GM19023 (cell line): ENCODE measurements at regions not wholly inside any gene's neighbourhood (a gene's known extent, or its start where the extent isn't known, plus 50 kb on each side); places are given as distances from the start of the nearest gene placed in this dataset.

ENCODE experiments used
- ATAC-seq: cut with Tn5 transposase; IDR thresholded peaks from one replicate; pipeline ENCODE4 v1.9.1; 2021; ENCODE audit warnings: mild to moderate bottlenecking, moderate library complexity; ENCODE audit not compliant: unreplicated experiment

GRCh38 chr12:25712169-25712568, 159.1 kb upstream of the LMNTD1 start:
- ATAC-seq = no peak

GRCh38 chr12:25713264-25713663, 160.2 kb upstream of the LMNTD1 start:
- ATAC-seq = peak; percentile 99

- no peak for ATAC-seq
These were observed 161.3 kb upstream of the LMNTD1 start for GRCh38 chr12:25714198-25714984.

- ATAC-seq = no peak
These were observed 162.0 kb upstream of the LMNTD1 start for GRCh38 chr12:25715102-25715501.

- no peak for ATAC-seq
These were observed 163.8 kb upstream of the LMNTD1 start for GRCh38 chr12:25716842-25717241.

- no peak for ATAC-seq
These were observed 164.5 kb upstream of the LMNTD1 start for GRCh38 chr12:25717552-25717951.

- ATAC-seq = no peak
These were observed 165.1 kb upstream of the LMNTD1 start for GRCh38 chr12:25718081-25718731.

- ATAC-seq = no peak
These were observed 166.4 kb upstream of the LMNTD1 start for GRCh38 chr12:25719505-25719904.

GRCh38 chr12:25723336-25723735, 170.3 kb upstream of the LMNTD1 start:
- no peak for ATAC-seq

- ATAC-seq = no peak
These were observed 170.9 kb upstream of the LMNTD1 start for GRCh38 chr12:25723921-25724491.

- no peak for ATAC-seq
These were observed 172.4 kb upstream of the LMNTD1 start for GRCh38 chr12:25725470-25725869.

GRCh38 chr12:25725931-25726330, 172.8 kb upstream of the LMNTD1 start:
- ATAC-seq = no peak

- no peak for ATAC-seq
These were observed 175.0 kb upstream of the LMNTD1 start for GRCh38 chr12:25728056-25728595.

GRCh38 chr12:25730489-25731349, 177.6 kb upstream of the LMNTD1 start:
- no peak for ATAC-seq

- ATAC-seq = no peak
These were observed 180.5 kb upstream of the LMNTD1 start for GRCh38 chr12:25733541-25733940.

GRCh38 chr12:25734529-25735180, 181.6 kb upstream of the LMNTD1 start:
- no peak for ATAC-seq

- ATAC-seq = no peak
These were observed 187.5 kb upstream of the LMNTD1 start for GRCh38 chr12:25740617-25741016.

- ATAC-seq = no peak
These were observed 188.8 kb upstream of the LMNTD1 start for GRCh38 chr12:25741917-25742316.

- no peak for ATAC-seq
These were observed 190.7 kb upstream of the LMNTD1 start for GRCh38 chr12:25743679-25744215.

- no peak for ATAC-seq
These were observed 191.2 kb upstream of the LMNTD1 start for GRCh38 chr12:25744313-25744712.
